ENCODE measurements at regions not wholly inside any gene's neighbourhood (a gene's known extent, or its start where the extent isn't known, plus 50 kb on each side); places are given as distances from the start of the nearest gene placed in this dataset.

- DNase-seq (ENCODE audit: low read depth), result no peak
Observed at GRCh38 chr6:105650347-105650746, 247.5 kb upstream of the PREP start.

- DNase-seq (ENCODE audit: low read depth), result no peak
Observed at GRCh38 chr6:105649192-105649591, 246.3 kb upstream of the PREP start.

- no peak for DNase-seq (ENCODE audit: low read depth)
Observed at GRCh38 chr6:105648276-105648675, 245.4 kb upstream of the PREP start.

DNA sequence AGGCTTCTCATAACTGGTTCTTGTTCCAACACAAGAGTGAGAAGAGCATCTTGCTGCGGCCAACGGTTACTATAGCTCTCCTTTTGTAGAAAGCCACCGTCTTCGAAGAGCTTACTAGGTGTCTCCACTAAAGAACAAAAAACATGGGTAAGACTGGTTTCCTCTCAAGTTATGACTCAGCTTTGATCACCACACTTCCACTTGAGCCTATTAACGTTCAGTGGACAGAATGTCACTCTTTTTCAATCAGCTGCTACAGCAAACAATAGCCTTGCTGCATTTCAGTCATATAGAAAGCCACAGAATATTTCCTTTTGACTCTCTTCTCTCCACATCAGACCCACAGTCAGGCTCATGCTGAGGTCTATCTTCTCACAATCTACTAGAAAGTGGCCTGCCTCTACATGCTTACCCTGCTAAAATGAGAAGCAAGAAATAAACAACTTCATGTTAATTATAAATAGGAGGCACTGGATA, 243.5 kb upstream of the PREP start:
- no peak for DNase-seq (ENCODE audit: low read depth)

DNA sequence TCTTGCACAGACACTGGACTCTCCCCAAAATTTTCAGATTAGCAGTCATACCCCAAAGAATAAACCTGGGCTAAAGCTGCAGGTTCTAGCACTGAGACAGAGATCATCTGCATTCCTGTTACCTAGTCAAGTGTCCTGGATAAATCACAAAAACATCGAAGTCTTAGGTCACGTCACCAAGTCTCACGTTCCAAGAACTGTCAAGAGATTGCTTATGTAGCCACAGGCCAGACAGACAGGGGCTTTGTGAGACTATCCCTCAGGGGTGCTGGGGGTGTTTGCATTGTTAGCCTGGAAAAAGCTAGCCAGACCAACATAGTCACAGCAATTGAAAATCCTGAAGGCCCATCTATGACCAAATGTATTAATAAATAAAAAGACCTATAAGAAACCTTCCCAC, 243.1 kb upstream of the PREP start:
- DNase-seq (ENCODE audit: low read depth), result no peak

DNA sequence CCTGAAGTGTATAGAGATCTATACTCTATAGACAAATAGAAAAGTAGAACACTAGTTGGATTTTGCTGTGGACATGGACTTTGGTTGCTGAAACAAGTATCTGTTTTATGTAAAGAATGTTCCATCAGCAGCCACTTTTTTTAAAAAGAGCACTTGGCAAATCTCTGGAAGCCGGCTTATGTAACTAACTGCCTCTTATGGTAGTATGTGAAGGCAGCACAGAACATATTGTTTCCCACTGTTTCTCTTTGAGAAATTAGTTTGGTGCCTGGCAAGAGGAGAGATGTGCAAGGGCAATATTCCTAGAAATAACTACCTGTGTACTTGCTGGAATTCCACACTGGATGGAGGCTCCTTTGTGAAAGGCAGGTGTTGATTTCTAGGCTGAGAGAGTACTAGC, 242.3 kb upstream of the PREP start:
- no peak for DNase-seq (ENCODE audit: low read depth)

DNA sequence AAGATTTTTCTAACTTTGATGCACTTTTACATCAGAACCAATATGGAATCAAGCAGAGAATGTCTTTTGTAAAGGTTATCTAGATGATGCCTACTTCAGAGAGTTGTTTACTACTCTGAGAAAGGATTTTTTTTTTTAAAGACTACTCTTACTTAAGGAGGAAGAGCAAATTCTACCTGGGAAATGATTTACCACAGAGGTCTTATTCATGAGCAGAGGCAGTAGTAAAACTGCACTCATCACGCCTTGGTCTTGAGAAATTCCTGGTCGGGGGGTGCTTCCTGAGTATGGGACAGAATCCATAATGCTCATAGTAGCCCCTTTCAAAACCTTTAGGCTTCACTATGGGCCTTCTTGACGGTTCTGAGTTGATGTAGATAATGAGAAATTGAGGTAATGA, 241.8 kb upstream of the PREP start:
- DNase-seq (ENCODE audit: low read depth), result no peak

DNA sequence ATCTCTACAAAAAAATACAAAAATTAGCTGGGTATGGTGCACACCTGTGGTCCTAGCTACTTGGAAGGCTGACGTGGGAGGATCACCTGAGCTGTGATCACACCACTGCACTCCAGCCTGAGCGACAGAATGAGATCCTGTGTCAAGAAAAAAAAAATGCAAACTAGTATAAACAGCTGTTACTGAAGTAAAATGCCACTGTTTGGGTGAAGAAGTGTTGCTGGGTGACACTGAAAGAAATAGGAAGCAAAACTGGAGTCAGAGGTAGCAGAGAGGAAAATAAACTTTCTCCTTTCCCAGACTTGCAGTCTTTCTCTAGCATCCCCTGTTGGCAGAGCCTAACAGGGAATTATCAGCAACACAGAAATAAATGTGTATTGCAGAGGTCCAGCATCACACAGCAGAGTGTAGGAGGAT, 241.2 kb upstream of the PREP start:
- no peak for DNase-seq (ENCODE audit: low read depth)

DNA sequence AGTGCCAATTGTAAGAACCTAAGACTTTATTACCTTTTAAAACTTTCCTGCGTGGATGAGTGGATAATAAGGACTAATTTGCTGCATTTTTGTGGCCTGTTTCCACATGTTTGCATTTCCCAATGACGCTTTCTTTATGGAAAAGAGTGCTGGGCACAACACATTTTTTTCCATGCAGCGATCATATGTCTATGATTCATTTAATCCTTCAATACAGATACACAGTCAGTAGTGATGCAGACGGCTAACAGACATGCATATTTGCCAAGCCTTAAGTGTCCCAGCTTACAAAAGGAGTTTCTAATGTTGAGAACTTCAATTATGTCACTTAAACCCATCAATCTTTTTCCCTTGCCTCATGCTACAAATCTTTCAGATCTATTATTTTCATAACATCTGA, 239.8 kb upstream of the PREP start:
- peak; percentile 31 for DNase-seq (ENCODE audit: low read depth)

DNA sequence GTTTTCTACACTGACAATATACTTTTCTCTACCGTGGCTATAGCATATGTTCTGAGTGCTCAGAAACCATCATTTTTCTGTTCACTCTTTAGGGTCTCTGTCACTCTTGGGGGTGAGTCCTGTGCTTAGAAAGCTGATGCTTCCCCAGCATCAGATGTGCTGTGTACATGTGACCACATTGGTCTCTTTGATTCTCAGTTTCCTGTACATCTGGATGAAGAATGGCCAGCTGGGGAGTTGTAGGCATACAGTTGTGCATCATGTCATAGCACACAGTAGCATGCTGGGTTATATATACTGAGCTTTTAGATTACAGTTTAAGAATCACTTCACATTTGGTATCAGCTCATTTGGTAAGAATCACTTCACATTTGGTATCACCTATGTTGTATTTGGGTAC, 238.6 kb upstream of the PREP start:
- no peak for DNase-seq (ENCODE audit: low read depth)

- DNase-seq (ENCODE audit: low read depth), result no peak
Observed at GRCh38 chr6:105639124-105639523, 236.2 kb upstream of the PREP start.

- DNase-seq (ENCODE audit: low read depth), result no peak
Observed at GRCh38 chr6:105633814-105634213, 230.9 kb upstream of the PREP start.

- DNase-seq (ENCODE audit: low read depth), result no peak
Observed at GRCh38 chr6:105628156-105628860, 225.4 kb upstream of the PREP start.

DNA sequence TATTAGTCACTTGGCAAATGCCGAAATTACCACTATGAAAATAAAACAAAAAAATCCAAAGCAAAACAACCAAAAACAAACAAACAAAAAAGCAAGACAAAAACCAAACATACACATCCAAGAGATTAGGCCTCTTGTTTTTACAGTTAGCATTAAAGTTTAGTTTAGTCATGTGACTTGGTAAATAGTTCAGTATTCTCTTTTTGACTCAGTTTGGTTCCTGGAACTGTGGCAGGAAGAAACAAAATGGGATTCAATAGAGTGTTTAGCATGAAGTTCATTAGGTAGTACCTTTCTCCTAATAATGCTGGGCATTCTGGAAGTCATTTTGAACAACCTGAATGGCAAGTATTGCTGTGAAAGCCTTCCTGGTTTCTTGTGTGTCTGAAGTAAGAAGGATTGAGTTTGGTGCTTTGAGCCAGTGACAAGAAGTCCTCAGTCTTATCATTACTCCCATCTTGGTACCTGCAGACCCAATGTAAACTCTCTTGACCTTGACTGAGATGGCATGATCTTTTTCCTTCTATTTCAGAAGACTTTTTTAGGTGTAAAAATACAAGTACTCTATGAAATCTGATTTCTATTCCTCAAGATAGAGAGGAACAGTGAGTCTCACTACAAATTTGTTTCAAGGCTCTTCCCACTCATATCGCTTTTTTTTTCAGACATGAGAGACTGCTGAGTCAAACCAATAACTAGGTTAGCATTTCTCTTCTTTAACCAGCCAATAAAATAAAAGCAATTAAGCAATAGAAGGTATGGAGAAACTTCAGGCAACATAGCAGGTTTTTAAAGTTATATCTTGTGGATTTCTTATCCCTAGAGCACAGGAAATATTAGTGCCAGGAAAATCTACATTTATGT, 223.6 kb upstream of the PREP start:
- DNase-seq (ENCODE audit: low read depth), result no peak

DNA sequence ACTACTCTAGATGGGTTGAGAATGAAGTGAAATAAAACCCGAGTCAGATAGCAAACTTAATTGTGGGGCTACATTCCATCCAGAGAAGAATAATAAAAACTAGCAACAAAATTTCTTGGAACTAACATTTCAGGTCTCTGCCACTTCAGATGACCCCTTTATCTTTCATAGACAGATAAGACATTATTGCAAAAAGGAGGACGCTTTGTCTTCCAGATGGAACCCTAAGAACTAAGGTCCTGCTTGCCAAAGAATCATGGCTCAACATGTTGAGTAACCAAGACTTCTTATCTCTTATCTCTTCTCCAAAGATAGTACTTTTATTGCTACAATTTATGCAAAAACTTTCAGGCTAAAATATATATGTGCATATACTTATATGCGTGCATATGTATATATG, 221.1 kb upstream of the PREP start:
- DNase-seq (ENCODE audit: low read depth), result no peak

GRCh38 chr6:105622226-105622625, 219.3 kb upstream of the PREP start:
- DNase-seq (ENCODE audit: low read depth), result no peak

DNA sequence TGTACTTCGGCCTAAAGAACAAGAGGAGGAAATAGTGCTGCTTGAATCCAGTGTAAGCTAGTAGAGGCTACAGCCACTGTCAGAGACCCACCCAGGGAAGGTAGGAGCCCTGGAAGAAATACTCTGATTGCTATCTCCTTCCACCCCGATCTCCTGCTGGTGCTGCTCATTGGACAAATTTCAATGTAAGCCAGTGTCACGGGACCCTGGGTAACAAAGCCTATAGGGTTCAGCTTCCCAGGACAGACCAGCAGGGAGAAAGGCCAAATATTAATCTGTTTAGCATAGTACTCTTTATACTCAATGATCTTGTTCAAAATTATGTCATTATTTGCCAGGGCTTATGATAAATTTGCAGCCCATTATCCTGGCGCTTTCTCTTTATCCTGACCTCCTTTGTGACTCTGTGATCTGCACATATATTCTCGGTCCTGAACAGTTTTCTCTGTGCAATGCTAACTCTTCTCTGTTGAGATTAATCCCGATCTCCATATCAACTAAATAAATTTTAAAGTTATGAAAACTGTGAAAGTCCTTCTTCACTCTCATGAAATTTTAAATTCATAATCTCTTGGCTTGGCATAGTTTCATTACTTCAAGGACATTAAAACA, 218.8 kb upstream of the PREP start:
- no peak for DNase-seq (ENCODE audit: low read depth)

DNA sequence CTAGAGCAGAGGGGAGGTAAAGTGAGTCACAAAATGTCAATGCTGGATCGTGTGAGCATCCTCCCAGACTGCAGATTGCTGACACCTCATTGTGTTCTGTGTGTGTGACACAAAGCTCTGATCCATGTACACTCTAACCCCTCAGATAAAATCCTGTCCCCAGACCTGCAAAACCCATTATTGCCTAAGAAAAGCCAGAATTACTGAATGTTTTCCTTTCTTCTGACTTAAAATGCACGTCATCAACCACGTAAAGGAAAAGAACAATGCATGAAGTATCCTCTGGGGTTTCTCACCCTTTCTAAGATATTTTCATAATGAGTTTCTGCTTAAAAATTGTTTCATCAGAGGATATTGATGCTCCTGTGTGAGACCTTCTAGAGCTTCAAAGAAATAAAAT, 218.0 kb upstream of the PREP start:
- no peak for DNase-seq (ENCODE audit: low read depth)

DNA sequence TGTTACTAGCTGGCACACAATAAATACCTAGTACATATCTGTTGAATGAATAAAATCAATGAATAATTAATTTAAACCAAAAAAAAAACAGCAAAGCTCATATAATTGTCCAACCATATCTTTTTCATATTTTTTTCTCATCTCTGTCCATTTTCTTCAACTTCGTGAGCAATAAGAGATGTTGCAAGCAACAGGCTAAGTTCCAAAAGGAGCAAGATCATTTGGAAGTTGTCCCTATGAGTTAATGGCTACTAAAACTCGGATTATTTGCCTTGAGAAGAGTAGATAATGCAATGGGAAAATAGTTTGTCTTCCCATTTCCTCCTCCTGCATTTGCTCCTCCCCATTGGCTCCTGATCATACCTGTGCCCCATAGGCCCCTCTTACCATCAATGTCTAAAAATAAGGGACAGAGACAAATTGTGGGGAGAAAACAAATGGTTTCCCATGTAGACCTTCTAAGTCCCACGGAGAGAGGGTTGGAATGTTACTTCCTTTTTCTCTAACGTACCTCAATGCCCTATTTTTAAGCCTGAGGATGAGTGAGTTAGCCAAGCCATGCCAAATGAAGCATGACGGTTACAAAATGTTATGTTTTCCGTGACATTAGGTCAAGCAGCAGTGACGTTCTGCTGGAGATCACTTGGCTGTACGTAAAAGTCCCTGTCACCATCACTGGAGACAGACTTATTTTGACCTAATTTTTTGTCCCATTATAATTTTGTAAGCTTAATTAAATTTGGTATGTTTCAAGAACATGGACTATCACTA, 217.3 kb upstream of the PREP start:
- DNase-seq (ENCODE audit: low read depth), result no peak

DNA sequence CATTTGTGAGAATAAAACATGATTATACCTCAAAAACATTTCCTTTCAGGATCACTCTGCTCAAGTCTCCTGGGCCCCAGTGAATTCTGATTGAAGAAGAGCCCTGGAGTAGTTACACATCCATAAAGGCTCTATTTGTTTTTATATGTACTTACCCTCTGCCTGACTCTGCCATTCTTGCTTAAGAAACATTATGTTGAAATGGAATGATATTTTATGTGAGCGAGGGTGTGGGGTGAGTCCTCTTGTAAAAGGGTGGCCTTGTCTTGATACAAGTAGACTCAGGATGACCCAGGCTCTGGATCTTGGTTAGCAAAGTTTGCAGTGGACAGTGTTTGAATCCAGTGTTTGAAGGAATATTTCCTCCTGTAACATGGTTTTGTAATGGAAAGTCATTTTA, 215.4 kb upstream of the PREP start:
- DNase-seq (ENCODE audit: low read depth), result no peak

DNA sequence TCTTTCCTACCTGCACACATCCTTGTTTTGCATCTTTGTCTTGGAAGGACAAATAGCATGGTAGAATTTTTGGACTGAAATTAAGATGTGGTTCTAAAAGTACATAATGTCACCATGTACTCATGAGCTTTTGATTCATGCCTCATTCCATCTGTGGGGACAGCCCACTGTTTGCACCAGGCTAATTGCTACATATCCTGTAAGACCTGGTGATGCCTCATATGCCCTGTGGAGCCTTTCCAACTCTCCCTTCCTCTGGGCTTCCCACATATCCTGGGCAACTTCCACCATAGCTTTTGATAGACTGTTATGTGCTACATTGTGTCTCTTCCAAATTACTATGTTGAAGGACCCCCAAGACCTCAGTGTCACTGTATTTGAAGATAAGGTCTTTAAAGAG, 213.6 kb upstream of the PREP start:
- no peak for DNase-seq (ENCODE audit: low read depth)

DNA sequence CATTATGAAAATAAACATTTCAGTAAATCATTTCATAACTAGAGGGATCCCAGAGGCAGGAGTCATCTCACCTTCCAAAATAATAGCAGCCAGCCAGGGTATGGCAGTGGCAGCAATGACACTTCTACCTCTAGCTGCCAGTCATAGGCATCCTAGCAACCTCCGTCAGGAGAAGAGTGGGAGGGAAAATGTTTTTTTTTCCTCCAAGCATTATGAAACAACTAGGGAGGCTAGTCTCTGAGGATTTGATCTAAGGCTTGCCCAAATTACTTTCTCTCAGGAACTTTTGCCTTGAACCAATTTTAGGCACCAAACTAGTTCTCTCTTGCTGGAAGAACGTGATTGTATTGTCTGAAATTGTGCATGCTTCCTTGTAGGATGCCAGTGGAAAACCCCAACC, 208.7 kb upstream of the PREP start:
- no peak for DNase-seq (ENCODE audit: low read depth)
